ENCODE measurements at regions not wholly inside any gene's neighbourhood (a gene's known extent, or its start where the extent isn't known, plus 50 kb on each side); places are given as distances from the start of the nearest gene placed in this dataset.

- TF ChIP-seq CTCF (IDR thresholded peaks at IDR 0.05) (no peak), EZH2 (IDR thresholded peaks at IDR 0.05; ENCODE audit: borderline replicate concordance, insufficient read depth, low read depth, low read length, poor library complexity, severe bottlenecking) (no peak)
Observed at GRCh38 chr5:60147791-60148190, 254.3 kb upstream of the PDE4D start.
